ENCODE measurements at regions not wholly inside any gene's neighbourhood (a gene's known extent, or its start where the extent isn't known, plus 50 kb on each side); places are given as distances from the start of the nearest gene placed in this dataset.
"Not testable (repeated sequence)": the region's sequence is repeated elsewhere in the genome, so short reads cannot be mapped to it uniquely, and the experiment has no call there.

DNA sequence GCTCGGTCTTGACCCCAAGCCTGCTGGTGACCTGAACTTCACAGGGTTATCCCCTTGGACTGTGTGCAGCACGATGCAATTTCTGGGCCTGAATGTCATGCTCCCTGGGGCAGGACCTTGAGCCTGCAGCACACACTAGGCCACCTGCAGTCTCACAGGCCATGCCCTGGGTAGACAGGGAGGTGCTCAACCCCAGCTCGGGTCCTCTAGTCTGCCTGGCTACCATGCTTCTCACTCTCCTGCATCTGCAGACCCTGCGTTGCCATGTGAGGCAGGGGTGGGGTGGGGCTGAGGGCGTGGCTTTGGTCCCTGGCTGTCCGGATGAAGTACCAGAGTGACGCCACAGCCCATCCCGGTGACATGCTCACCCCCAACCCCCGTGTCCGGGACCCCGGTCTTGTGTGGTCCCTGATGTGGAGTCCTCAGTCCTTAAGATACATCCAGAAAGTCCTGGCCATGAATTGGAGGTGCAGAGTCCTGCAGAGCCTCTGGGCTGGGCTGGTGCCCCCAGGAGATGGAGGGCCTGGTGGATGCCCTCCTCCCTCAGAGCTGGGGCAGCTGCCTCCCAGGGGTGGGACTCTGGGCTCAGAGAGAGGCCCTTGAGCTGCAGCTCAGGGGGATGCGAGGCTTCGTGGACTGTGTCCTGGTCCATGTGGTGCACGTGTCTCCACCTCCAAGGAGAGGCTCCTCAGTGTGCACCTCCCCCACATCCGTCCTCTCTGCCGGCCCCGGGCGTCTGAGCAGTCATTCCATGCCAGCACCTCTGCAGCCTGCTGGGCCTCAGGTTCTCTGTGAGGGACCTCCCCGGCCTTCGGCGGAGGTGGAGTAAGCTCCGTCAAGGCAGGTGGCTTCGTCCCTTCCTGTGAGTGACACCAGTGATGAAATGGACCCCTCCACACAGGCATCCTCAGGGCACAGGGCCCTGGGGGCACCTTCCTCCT, 402.1 kb downstream of the TMEM121 start:
- DNase-seq (ENCODE audit: low read depth, low spot score), result not testable (repeated sequence)

DNA sequence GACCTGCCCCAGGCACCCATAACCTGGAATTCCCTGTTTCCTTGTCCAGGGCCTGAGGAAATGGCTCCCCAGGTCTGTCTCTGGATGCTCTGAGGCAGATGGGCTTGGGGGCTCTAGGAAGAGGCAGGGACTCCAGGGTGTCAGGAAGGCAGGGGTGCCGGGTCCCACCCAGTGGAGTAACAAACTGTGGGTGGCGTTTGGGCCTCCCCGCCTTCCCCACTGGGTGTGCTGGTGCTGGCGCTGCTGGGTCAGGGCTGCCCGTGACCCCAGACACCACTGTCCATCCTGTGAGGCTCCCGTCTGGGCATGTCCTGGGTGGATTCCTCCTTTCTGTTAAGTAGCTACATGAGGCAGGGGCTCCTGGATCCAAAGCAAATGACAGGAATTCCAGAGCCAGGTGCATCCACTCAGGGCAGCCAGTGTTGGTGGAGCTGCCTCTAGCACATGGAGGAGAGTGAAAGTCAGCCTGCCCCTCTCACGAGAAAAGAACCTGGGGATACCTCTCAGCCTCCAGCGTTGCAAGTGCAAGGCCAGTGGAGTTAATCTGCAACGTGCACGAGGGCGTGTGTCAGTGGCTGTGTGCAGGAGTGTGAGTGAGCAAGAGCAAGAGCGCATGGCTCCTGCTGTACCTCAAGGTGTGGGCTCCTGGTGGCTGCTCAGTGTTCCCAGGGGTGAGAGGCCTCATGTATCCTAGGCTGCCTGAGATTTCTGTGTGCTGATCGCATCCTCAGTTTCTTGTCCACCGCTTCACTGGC, 403.1 kb downstream of the TMEM121 start:
- no peak for DNase-seq (ENCODE audit: low read depth, low spot score)

DNA sequence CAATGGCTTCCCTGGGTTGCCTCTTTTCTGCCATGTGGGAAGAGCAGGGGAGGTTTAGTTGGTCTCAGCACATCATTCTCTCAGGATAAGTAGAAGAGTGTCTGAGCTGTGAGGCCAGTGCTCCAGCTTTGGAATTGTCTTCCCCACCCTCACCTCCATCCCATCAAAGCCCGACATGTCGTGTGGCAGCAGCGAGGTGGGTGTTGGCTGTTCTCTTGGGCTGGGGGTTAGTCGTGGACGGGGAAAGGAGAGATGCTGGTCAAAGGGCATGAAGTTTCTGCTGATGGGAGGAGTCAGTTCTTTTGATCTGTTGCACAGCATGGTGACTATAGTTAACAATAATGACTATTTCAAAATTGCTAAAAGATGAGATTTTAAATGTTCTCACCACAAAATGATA, 404.2 kb downstream of the TMEM121 start:
- DNase-seq (ENCODE audit: low read depth, low spot score), result no peak

DNA sequence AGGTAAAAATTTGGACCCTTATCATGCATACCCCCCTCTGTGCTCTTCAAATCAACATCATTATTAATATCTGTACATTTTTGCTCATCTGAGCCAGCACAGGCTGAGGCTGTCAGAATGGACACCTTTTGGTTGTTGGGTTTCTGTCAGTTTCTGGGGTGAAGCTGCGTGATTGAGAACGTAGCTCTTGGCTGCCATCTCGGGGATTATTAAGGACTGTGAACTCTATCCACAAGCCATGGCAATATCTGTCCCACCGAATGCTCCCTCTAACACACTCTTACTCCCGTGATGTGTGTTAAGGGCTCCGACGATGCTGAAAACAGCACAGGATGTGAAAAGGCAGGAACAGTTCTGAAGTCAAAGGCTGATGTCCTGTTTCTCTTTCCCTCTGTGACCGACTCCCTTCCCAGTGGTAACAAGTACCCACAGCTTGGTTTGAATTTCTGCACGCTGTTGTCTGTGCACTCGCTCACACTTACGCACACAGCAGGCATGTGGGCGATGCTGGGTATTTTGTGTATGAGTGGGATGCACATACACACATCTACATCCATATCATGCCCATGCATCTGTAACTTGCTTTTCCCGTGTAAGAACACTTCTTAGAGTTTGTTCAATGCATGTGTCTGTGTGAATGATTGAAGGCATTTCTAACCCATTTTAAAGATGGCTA, 405.6 kb downstream of the TMEM121 start:
- no peak for DNase-seq (ENCODE audit: low read depth, low spot score)

DNA sequence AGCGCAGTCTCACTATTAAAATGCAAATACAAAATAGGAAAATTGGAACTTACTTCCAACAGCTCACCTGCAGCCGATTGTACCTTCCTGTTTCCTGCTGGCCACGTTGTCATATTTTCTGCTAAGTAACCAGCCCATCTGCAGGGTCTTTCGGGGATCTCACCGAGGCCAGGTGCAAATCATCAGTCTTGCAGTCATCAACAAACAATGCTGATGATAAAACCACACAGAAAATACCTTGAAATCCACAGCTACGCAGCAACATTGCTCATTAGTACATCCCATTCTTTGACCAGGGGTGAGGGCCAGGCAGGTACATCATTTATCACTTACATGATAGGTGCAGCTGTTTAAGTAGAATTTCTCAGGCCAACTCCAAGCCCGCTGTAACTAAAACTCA, 406.9 kb downstream of the TMEM121 start:
- no peak for DNase-seq (ENCODE audit: low read depth, low spot score)

- DNase-seq (ENCODE audit: low read depth, low spot score), result no peak
Measured at GRCh38 chr14:105935384-105935783, 409.0 kb downstream of the TMEM121 start.

- DNase-seq (ENCODE audit: low read depth, low spot score), result no peak
Measured at GRCh38 chr14:105937253-105938054, 411.1 kb downstream of the TMEM121 start.

DNA sequence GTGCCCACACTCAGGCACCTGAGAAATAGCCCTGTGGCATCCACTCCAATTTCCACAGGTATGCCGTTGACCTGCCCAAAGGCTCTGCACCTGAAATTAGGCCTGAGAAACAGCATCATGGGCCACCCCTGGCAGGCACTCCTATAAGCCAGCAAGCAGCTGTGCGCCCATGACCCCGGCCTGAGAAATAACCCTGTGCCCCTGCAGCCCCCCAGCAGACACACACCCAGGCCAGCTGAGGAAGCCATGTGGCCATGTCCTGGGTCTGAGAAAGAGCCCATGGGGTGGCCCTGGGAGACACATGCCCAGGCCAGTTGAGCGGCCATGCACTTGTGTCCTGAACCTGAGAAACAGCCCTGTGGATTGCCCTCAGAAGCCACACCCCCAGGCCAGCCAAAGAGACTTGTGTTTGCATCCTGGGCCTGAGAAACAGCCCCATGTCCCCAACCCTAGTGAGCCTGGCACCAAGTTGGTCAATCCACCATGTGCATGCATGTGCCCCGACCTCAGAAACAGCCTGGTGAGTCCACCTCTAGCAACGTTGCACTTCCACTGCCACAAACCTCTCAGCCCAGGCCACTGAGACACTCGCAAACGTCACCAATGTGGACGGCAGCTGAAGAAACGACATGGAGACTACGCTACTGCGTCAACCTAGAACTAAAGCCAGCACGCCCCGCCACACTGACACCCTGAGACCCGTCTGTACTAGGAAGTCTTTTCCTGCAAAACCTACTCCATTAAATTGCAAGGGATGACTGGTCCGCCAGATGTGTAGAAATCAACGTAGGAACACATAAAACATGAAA, 411.9 kb downstream of the TMEM121 start:
- no peak for DNase-seq (ENCODE audit: low read depth, low spot score)

GRCh38 chr14:105938959-105939358, 412.6 kb downstream of the TMEM121 start:
- DNase-seq (ENCODE audit: low read depth, low spot score), result no peak

DNA sequence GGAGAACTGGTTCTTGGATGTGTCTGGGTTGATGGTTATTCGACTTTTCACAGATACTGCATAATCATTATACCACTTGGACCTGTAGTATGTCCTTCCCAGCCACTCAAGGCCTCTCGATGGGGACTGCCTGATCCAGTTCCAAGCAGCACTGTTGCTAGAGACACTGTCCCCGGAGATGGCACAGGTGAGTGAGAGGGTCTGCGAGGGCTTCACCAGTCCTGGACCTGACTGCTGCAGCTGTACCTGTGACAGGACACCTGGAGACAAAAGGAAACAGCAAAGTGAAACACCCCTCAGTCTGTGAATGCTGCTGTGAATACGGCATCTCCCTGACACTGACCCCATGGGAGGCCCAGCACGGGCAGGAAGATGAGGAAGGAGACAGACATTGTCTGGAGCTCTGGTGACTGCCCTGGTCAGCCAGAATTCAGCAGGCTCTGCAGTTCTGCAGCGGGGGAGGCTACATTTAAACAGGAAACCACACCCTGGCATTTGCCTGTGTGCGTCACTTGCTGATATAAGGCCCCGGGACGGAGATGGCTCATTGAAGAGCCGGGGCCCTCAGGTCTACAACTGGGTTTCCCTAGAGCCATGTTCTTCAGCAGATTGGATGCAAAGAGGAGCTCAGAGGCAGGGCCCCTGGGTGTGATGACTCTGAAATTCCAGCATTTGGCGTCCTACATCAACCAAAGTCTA, 413.6 kb downstream of the TMEM121 start:
- no peak for DNase-seq (ENCODE audit: low read depth, low spot score)

GRCh38 chr14:105940534-105941225, 414.3 kb downstream of the TMEM121 start:
- DNase-seq (ENCODE audit: low read depth, low spot score), result no peak

DNA sequence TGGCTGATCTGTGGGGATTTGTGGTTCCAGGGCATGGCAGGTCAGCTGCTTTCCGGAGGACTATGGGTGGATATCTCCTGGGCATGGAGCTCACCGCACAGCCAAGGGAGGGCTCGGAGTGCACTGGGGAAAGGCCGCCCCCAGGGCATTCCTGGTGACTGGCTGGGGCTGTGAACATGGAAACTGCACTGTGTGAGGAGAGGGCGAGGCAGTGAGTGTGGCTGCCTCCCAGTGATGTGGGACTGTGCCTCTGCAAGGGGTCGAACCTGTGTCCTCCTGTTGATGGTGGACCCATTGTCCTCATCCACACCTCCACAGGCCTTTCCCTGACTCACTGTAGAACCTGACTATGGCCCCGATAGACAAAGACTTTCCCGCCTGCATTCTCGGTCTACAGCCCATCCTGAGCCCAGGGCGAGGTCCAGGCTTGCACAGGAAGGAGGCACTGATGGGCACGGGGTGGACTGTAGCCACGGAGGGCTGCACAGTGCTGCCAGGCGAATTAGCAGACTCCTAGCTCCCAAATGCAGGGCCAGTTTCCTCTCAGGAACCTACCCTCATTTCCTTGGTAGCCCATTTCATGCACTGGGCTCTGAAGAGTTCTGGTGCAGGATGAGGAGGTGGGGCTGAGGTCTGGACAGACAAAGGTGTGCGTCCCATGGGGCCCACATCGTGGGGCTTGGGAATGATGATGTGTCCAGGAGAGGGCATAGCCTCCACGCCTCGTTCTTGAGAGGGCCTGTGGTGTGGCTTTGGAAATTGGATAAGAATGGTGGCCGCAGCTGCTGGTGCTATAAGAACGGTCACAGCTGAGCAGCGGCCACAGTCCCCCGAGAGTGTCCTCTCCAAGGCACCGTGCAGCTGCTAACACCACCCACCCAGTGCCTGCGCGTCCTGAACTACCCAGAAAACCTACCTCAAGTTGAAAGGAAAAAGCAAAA, 415.1 kb downstream of the TMEM121 start:
- no peak for DNase-seq (ENCODE audit: low read depth, low spot score)

DNA sequence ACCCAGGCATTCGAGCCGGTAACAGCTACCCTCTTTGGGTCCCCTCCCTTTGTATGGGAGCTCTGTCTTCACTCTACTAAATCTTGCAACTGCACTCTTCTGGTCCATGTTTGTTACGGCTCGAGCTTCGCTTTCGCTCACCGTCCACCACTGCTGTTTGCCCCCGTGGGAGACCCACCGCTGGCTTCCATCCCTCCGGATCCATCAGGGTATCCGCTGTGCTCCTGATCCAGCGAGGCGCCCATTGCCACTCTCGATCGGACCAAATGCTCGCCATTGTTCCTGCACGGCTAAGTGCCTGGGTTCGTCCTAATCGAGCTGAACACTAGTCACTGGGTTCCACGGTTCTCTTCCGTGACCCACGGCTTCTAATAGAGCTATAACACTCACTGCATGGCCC, 416.3 kb downstream of the TMEM121 start:
- DNase-seq (ENCODE audit: low read depth, low spot score), result not testable (repeated sequence)

DNA sequence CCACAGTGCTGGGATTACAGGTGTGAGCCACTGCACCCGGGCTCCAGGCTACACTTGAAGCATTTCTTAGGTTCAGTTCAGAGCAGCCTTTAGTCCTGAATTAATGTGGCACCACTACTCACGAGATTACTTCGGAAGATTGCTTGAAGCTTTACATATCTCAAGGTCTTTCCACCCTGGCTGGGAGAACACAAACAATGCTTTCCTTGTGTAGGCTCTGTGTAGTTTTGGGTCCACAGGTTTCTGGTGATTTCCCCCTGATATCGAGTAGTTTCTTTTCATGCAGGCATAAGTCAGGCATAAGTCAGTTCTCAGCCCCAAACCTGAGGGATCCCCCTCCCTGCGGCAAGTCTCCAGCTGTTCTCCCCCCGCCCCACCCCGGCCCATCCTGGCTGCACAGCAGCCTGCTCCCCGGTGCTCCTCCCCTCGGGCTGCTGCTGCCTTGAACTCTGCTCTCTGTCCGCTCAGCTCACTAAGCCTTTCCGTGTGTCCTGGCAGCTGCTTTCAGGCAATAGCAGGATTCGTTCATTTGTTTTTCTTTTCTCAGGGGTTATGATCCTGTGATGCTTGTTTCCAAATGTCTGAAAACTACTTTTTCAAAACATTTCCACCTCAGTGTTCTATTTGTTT, 417.7 kb downstream of the TMEM121 start:
- no peak for DNase-seq (ENCODE audit: low read depth, low spot score)

DNA sequence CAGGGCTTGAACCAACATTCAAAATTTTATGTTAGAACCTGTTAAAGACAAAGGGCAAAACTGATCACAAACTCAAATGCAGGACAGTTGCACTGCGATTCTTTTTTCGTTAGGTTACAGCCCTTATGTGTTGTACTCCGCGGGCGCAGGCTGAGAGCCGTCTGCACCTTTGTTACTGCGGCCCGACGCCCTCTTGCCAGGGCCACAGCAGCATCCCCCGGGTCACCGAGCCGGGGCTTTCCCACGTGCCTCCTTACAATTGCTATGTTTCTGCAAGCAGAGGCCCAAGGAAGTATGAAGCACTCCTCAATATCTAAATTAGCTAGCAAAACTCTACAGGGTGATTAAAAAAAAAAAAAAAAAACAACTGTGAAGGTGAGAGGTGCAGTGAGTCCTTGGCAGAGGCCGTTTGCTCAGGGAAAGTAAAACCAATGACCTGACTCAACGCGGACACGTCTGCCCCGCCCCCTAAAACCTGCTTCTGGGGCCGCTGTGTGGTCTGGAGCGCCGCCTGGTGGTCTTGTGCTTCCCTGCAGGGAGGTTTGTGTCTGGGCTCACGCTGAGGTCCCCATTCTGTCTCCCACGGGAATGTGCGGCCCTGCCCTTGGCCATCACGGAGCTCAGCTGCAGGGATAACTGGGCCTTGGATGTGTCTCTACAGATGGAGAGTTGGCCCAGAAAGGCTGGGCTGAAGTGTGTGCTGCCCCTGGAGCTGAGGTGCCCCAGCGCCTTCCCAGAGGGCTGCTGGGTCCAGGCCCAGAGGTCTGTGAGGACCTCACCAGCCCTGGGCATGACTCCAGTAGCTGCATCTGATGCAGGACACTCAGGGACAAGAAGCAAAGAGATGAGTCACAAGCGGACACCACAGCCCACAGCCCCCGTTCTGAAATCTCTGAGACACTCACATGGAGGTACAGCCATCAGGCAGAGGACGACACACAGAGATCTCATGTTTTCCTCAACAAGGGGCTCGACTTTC, 418.5 kb downstream of the TMEM121 start:
- no peak for DNase-seq (ENCODE audit: low read depth, low spot score)

DNA sequence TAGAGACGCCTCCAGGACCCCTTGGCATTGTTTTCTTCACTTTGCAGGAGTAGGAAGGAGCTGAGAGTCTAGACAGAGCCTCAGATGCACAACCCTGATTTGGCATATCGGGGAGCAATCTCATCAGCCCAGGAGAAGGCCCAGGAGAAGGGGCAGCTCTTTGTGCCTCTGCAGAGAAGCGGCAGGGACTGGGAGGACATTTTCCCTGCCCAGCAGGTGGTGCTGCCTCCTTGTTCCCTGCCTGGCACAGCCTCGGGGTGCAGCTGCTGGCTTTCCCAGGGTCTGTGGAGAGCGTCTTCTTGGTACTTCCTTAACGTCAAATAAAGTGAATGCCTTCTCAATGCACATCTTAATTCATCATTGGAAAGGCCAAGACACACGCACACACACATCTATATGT, 419.5 kb downstream of the TMEM121 start:
- no peak for DNase-seq (ENCODE audit: low read depth, low spot score)

DNA sequence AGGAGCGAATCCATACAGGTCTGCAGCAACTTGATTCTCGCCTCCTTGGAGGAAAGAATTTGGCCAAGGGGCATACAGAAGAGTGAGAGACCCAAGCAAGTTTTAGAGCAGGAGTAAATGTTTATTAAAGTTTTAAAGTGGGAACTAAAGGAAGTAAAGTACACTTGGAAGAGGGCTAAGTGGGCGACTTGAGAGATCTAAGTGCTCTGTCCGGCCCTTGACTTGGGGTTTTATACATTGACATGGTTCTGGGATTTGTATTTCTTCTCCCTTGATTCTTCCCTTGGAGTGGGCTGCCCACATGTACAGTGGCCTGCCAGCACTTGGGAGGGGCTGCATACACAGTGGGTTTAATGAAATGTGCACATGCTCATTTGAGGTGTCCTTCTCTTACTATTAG, 421.2 kb downstream of the TMEM121 start:
- no peak for DNase-seq (ENCODE audit: low read depth, low spot score)

Data from iPS DF 19.7 (cell line).